CD4-positive, alpha-beta memory T cell (primary cell): ENCODE measurements at regions not wholly inside any gene's neighbourhood (a gene's known extent, or its start where the extent isn't known, plus 50 kb on each side); places are given as distances from the start of the nearest gene placed in this dataset.
A peak's percentile ranks its signal among the peaks of the same experiment; 100 is the strongest.
"Not testable (repeated sequence)": the region's sequence is repeated elsewhere in the genome, so short reads cannot be mapped to it uniquely, and the experiment has no call there.

ENCODE experiments used
- CTCF ChIA-PET: fragments of 350-600 bp; sonication (Branson Sonifier 250); formaldehyde crosslinking; loops from one replicate; lab custom pipeline; 2021; ENCODE audit warnings: inconsistent platforms; ENCODE audit not compliant: partially characterized antibody; lab: Charles Lee
- POLR2A ChIA-PET: fragments of 350-600 bp; sonication (Branson Sonifier 250); formaldehyde crosslinking; loops from one replicate; lab custom pipeline; 2021; ENCODE audit not compliant: partially characterized antibody; lab: Charles Lee
- DNase-seq, 5 donors: peaks; one replicate each; pipeline versions ENCODE4 v3.0.0 to v3.0.0-alpha.2; 2020 to 2022; ENCODE audit warnings: mixed read lengths in 1 of 5
- H3K27ac ChIP-seq: one replicate; pipeline ENCODE4 v1.7.0; 2013; ENCODE audit warnings: low read depth, low read length
- H3K27me3 ChIP-seq: 2 replicates; pipeline ENCODE4 v1.7.0; 2013; ENCODE audit warnings: mild to moderate bottlenecking, low read length, moderate library complexity; ENCODE audit not compliant: insufficient read depth
- H3K36me3 ChIP-seq: 2 replicates; pipeline ENCODE4 v1.7.0; 2013; ENCODE audit warnings: mild to moderate bottlenecking, low read length, moderate library complexity; ENCODE audit not compliant: insufficient read depth
- H3K4me1 ChIP-seq: 2 replicates; pipeline ENCODE4 v1.7.0; 2013; ENCODE audit warnings: mild to moderate bottlenecking, low read length, moderate library complexity; ENCODE audit not compliant: insufficient read depth
- H3K4me3 ChIP-seq, 2 donors: one replicate each; pipeline ENCODE4 v1.7.0; 2013; ENCODE audit warnings: low read length in 2 of 2, mild to moderate bottlenecking in 1 of 2
- H3K9me3 ChIP-seq, 2 donors: one replicate each; pipeline ENCODE4 v1.7.0; 2013; ENCODE audit warnings: low read length in 2 of 2, control low read depth in 1 of 2; ENCODE audit not compliant: control insufficient read depth in 1 of 2
- H3K27ac Mint-ChIP-seq, 7 donors: one replicate each; pipeline ENCODE4 v1.8.0; 2020 to 2021; ENCODE audit warnings: mixed read lengths in 7 of 7, mild to moderate bottlenecking in 6 of 7, inconsistent platforms in 3 of 7, moderate library complexity in 3 of 7
- H3K27me3 Mint-ChIP-seq, 2 donors: one replicate each; pipeline ENCODE4 v1.8.0; 2020 to 2021; ENCODE audit warnings: mixed read lengths in 2 of 2
- H3K36me3 Mint-ChIP-seq, 2 donors: one replicate each; pipeline ENCODE4 v1.8.0; 2020 to 2021; ENCODE audit warnings: mixed read lengths in 2 of 2, inconsistent platforms in 1 of 2, mild to moderate bottlenecking in 1 of 2
- H3K4me1 Mint-ChIP-seq, 4 donors: one replicate each; pipeline ENCODE4 v1.8.0; 2020 to 2021; ENCODE audit warnings: mixed read lengths in 4 of 4, mild to moderate bottlenecking in 1 of 4
- H3K4me3 Mint-ChIP-seq, 8 donors: one replicate each; pipeline ENCODE4 v1.8.0; 2020 to 2021; ENCODE audit warnings: mixed read lengths in 8 of 8, mild to moderate bottlenecking in 7 of 8, moderate library complexity in 6 of 8, inconsistent platforms in 3 of 8
- H3K9me3 Mint-ChIP-seq, 8 donors: one replicate each; pipeline ENCODE4 v1.8.0; 2020 to 2021; ENCODE audit warnings: mixed read lengths in 8 of 8, mild to moderate bottlenecking in 5 of 8, inconsistent platforms in 3 of 8, moderate library complexity in 1 of 8
- intact Hi-C: fragments of 100-400 bp; cut with micrococcal nuclease; formaldehyde crosslinking; loops from one replicate; pipeline ENCODE4 v1.15.1; 2023

- POLR2A ChIA-PET, H3K4me3 ChIP-seq, H3K27me3 Mint-ChIP-seq, H3K4me1 Mint-ChIP-seq, CTCF ChIA-PET, H3K9me3 ChIP-seq, H3K9me3 Mint-ChIP-seq, DNase-seq, H3K27me3 ChIP-seq, H3K27ac ChIP-seq, H3K4me1 ChIP-seq, H3K36me3 ChIP-seq, H3K36me3 Mint-ChIP-seq, intact Hi-C loops: not testable (repeated sequence)
- Mint-ChIP-seq H3K27ac (peak overlapping the region in 2 of 7 donors; percentile 29 to 59), H3K4me3 (peak overlapping the region in 1 of 8 donors; percentile 37)
Measured at GRCh38 chr20:30164389-30164788, 1093.1 kb upstream of the DEFB115 start.

GRCh38 chr20:30167540-30167939 is 1089.9 kb upstream of the DEFB115 start:
- Mint-ChIP-seq H3K27me3 (no peaks in the 10 kb centered on the region), H3K9me3 (peaks cover 0 to 8% (median 0%) of the 10 kb centered on the region in 8 donors), H3K27ac (no peak overlapping the region), H3K4me3 (peak overlapping the region in 1 of 8 donors; percentile 16), H3K4me1 (peaks cover 0 to 6% (median 2%) of the 10 kb centered on the region in 4 donors), H3K36me3 (no peaks in the 10 kb centered on the region)
- no peaks in the 10 kb centered on the region for H3K4me1 ChIP-seq
- intact Hi-C loops: no loop called here
- CTCF ChIA-PET: no interaction called here
- H3K36me3 ChIP-seq: no peaks in the 10 kb centered on the region
- H3K9me3 ChIP-seq: no peaks in the 10 kb centered on the region
- H3K27ac ChIP-seq: no peak overlapping the region
- POLR2A ChIA-PET: no interaction called here
- no peak for DNase-seq
- no peak overlapping the region for H3K4me3 ChIP-seq
- no peaks in the 10 kb centered on the region for H3K27me3 ChIP-seq

- ChIA-PET POLR2A (no interaction called here), CTCF (no interaction called here)
- Histone ChIP-seq H3K4me1 (no peaks in the 10 kb centered on the region), H3K27me3 (no peaks in the 10 kb centered on the region), H3K36me3 (no peaks in the 10 kb centered on the region), H3K27ac (no peak overlapping the region), H3K9me3 (no peaks in the 10 kb centered on the region), H3K4me3 (no peak overlapping the region)
- intact Hi-C loops: no loop called here
- Mint-ChIP-seq H3K4me3 (no peak overlapping the region), H3K27ac (no peak overlapping the region), H3K4me1 (peaks cover 0 to 6% (median 2%) of the 10 kb centered on the region in 4 donors), H3K36me3 (no peaks in the 10 kb centered on the region), H3K9me3 (peaks cover 0 to 8% (median 2%) of the 10 kb centered on the region in 8 donors), H3K27me3 (no peaks in the 10 kb centered on the region)
- DNase-seq: peak in 3 of 5 donors; percentile 8 to 31 (median 9)
Measured at GRCh38 chr20:30168025-30168799, 1089.3 kb upstream of the DEFB115 start.

- peaks cover 0 to 6% (median 3%) of the 10 kb centered on the region in 4 donors for H3K4me1 Mint-ChIP-seq
- H3K27ac ChIP-seq: no peak overlapping the region
- no peaks in the 10 kb centered on the region for H3K4me1 ChIP-seq
- no peaks in the 10 kb centered on the region for H3K27me3 ChIP-seq
- no peak overlapping the region for H3K4me3 Mint-ChIP-seq
- H3K27me3 Mint-ChIP-seq: no peaks in the 10 kb centered on the region
- DNase-seq: no peak
- intact Hi-C loops: no loop called here
- H3K9me3 ChIP-seq: no peaks in the 10 kb centered on the region
- H3K9me3 Mint-ChIP-seq: peaks cover 0 to 9% (median 3%) of the 10 kb centered on the region in 8 donors
- no peak overlapping the region for H3K4me3 ChIP-seq
- no peak overlapping the region for H3K27ac Mint-ChIP-seq
- ChIA-PET CTCF (no interaction called here), POLR2A (no interaction called here)
- no peaks in the 10 kb centered on the region for H3K36me3 ChIP-seq
- H3K36me3 Mint-ChIP-seq: no peaks in the 10 kb centered on the region
Measured at GRCh38 chr20:30168800-30169138, 1088.7 kb upstream of the DEFB115 start.

GRCh38 chr20:30175681-30176080 is 1081.8 kb upstream of the DEFB115 start:
- peaks cover 0 to 1% (median 0%) of the 10 kb centered on the region in 4 donors for H3K4me1 Mint-ChIP-seq

GRCh38 chr20:30183124-30183523 is 1074.3 kb upstream of the DEFB115 start:
- H3K9me3 Mint-ChIP-seq: peaks cover 0 to 14% (median 3%) of the 10 kb centered on the region in 8 donors
- H3K27ac Mint-ChIP-seq, H3K36me3 Mint-ChIP-seq, H3K27me3 ChIP-seq, H3K27me3 Mint-ChIP-seq, H3K36me3 ChIP-seq, POLR2A ChIA-PET, DNase-seq, H3K4me1 ChIP-seq, H3K4me3 ChIP-seq, H3K4me3 Mint-ChIP-seq, intact Hi-C loops, H3K9me3 ChIP-seq, H3K4me1 Mint-ChIP-seq, CTCF ChIA-PET, H3K27ac ChIP-seq: not testable (repeated sequence)

More at GRCh38 chr20:30175681-30176080, 1081.8 kb upstream of the DEFB115 start:
- no peaks in the 10 kb centered on the region for H3K36me3 ChIP-seq
- ChIA-PET POLR2A (no interaction called here), CTCF (no interaction called here)
- H3K27me3 Mint-ChIP-seq: peaks cover 1 to 2% of the 10 kb centered on the region in 2 donors
- intact Hi-C loops: no loop called here
- no peaks in the 10 kb centered on the region for H3K9me3 ChIP-seq
- H3K4me1 ChIP-seq: no peaks in the 10 kb centered on the region
- H3K9me3 Mint-ChIP-seq: peaks cover 0 to 21% (median 3%) of the 10 kb centered on the region in 8 donors
- no peak for DNase-seq
- H3K27me3 ChIP-seq: no peaks in the 10 kb centered on the region
- no peak overlapping the region for H3K4me3 Mint-ChIP-seq
- H3K36me3 Mint-ChIP-seq: no peaks in the 10 kb centered on the region
- no peak overlapping the region for H3K27ac Mint-ChIP-seq
- no peak overlapping the region for H3K4me3 ChIP-seq
- no peak overlapping the region for H3K27ac ChIP-seq

GRCh38 chr20:30191785-30192184 is 1065.7 kb upstream of the DEFB115 start:
- H3K36me3 ChIP-seq, DNase-seq, H3K4me1 ChIP-seq, CTCF ChIA-PET, H3K4me3 ChIP-seq, H3K27me3 ChIP-seq, POLR2A ChIA-PET, H3K27ac ChIP-seq, H3K9me3 ChIP-seq, H3K4me3 Mint-ChIP-seq, H3K4me1 Mint-ChIP-seq, H3K27me3 Mint-ChIP-seq, H3K36me3 Mint-ChIP-seq, intact Hi-C loops, H3K27ac Mint-ChIP-seq: not testable (repeated sequence)
- H3K9me3 Mint-ChIP-seq: peaks cover 0 to 11% (median under 1%) of the 10 kb centered on the region in 8 donors
